ENCODE measurements at regions not wholly inside any gene's neighbourhood (a gene's known extent, or its start where the extent isn't known, plus 50 kb on each side); places are given as distances from the start of the nearest gene placed in this dataset.

GRCh38 chr16:73142053-73142854 is 94.3 kb upstream of the ZFHX3 start (continued):
- TF ChIP-seq EP300 (IDR thresholded peaks at IDR 0.05; ENCODE audit: borderline replicate concordance in 1 of 2, low read depth in 2 of 2, low read length in 2 of 2) (no peak), RBBP5 (IDR thresholded peaks at IDR 0.05; ENCODE audit: borderline replicate concordance, low read depth, low read length) (no peak), NRF1 (IDR thresholded peaks at IDR 0.05; ENCODE audit: low read depth, low read length) (no peak)

All from H1 (cell line).